IPS-18a (cell line): ENCODE measurements at regions not wholly inside any gene's neighbourhood (a gene's known extent, or its start where the extent isn't known, plus 50 kb on each side); places are given as distances from the start of the nearest gene placed in this dataset.

Experiments used
- H3K27ac ChIP-seq: one replicate; pipeline ENCODE4 v1.5.1; 2013; ENCODE audit warnings: low read length
- H3K27me3 ChIP-seq: one replicate; pipeline ENCODE4 v1.6.1; 2013; ENCODE audit warnings: mild to moderate bottlenecking, low read length; ENCODE audit not compliant: control insufficient read depth, insufficient read depth
- H3K36me3 ChIP-seq: one replicate; pipeline ENCODE4 v1.6.1; 2013; ENCODE audit warnings: low read depth, low read length; ENCODE audit not compliant: control insufficient read depth
- H3K4me1 ChIP-seq: one replicate; pipeline ENCODE4 v1.6.1; 2013; ENCODE audit warnings: low read depth, low read length; ENCODE audit not compliant: control insufficient read depth
- H3K4me3 ChIP-seq: one replicate; pipeline ENCODE4 v1.5.1; 2013; ENCODE audit warnings: low read length
- H3K9ac ChIP-seq: one replicate; pipeline ENCODE4 v1.6.1; 2013; ENCODE audit warnings: mild to moderate bottlenecking, low read length, moderate library complexity
- H3K9me3 ChIP-seq: one replicate; pipeline ENCODE4 v1.6.1; 2013; ENCODE audit warnings: low read depth, low read length; ENCODE audit not compliant: control insufficient read depth

DNA sequence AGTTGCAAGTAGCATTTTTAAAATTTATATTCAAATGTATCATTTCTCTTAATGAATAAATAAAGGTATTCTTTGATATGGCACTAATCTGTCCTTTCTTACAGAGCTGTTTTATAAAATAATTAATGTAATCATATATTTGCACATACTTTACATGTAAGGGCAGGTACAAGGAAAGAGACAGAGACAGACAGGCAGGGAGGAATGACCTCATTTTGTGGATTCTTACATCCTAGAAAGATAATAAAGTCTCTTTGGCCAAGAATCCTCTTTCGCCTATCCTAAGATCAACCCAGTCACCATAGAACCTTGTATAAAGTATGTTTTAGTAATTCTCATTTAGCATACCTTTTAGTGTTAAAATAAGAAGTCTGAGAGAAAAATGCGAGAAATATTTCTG is 98.5 kb upstream of the CTSO start:
- Histone ChIP-seq H3K27ac (no peak overlapping the region), H3K4me3 (no peak overlapping the region), H3K36me3 (no peaks in the 10 kb centered on the region), H3K4me1 (no peaks in the 10 kb centered on the region), H3K27me3 (no peaks in the 10 kb centered on the region), H3K9ac (no peak overlapping the region), H3K9me3 (no peaks in the 10 kb centered on the region)

DNA sequence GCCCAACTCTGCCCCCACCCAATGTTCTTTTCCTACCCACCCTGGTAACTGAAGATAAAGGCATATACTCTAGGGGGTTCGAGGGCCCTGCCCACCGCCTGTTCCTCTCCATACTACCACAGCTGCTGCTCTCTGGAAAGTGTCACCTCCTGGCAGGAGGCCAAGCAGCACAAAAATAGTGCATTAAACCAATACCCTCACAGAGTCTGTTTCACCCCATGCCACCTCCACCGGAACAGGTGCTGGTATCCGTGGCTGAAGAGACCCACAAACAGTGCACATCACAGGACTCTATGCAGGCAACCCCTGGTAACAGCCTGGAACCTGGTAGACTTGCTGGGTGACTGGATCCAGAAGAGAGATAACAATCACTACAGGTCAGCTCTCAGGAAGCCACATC is 85.1 kb upstream of the CTSO start:
- Histone ChIP-seq H3K4me1 (no peaks in the 10 kb centered on the region), H3K4me3 (no peak overlapping the region), H3K27me3 (no peaks in the 10 kb centered on the region), H3K27ac (no peak overlapping the region), H3K9ac (no peak overlapping the region), H3K9me3 (no peaks in the 10 kb centered on the region), H3K36me3 (no peaks in the 10 kb centered on the region)

DNA sequence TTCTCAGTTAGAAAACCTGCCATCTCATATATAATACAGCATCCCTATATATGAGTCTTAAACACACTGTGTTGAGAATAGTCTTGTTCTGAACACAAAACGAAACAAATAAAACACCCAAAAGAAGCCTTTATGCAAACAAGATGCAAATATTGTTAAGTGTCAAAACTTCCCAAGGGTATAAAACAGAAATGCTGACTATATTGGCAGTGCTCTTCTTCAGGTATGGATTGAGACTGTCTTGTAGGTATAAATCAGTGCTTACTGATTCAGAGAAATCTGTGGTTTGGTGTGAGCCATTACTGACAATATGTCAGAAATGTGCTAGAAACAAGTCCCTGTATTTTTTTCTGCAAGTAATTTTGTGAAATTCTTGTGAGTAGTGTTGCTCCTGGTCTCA is 82.8 kb upstream of the CTSO start:
- no peaks in the 10 kb centered on the region for H3K9me3 ChIP-seq
- H3K27me3 ChIP-seq = no peaks in the 10 kb centered on the region
- H3K36me3 ChIP-seq = no peaks in the 10 kb centered on the region
- no peak overlapping the region for H3K9ac ChIP-seq
- H3K27ac ChIP-seq = no peak overlapping the region
- no peak overlapping the region for H3K4me3 ChIP-seq
- H3K4me1 ChIP-seq = no peaks in the 10 kb centered on the region

DNA sequence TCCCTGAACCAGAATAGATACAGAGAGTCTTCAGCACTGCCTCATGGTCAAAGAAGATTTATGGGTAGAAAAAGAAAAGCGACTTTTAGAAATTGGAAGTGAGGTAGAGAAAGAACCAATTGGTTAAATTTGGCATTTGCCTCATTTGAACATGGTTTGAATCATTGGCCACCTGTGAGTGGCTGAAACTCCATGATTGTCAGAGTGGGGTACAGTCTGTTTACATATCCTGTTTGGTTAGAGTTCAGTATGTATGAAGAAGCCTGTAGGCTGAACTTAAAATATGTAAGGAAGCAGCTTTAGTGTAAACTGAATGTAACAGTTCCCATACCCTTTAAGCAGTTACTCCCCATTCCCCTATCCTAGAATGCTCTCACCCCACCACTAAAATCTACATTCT is 76.0 kb upstream of the CTSO start:
- H3K4me3 ChIP-seq = no peak overlapping the region
- no peaks in the 10 kb centered on the region for H3K27me3 ChIP-seq
- H3K4me1 ChIP-seq = no peaks in the 10 kb centered on the region
- H3K9ac ChIP-seq = no peak overlapping the region
- no peaks in the 10 kb centered on the region for H3K9me3 ChIP-seq
- H3K36me3 ChIP-seq = no peaks in the 10 kb centered on the region
- no peak overlapping the region for H3K27ac ChIP-seq

DNA sequence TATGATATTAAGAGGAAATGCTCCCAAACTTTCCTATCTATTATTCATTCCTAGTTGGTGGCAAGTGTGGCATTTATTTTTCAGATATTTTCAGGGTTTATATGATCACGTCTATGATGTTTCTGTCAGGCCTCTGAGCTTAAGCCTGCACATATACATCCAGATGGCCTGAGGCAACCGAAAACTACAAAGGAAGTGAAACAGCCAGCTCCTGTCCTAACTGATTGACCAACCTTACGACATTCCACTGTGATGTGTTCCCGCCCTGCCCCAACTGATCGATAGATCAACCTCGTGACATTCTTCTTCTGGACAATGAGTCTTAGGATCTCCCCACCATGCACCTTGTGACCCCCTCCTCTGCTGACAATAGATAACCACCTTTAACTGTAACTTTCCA is 67.6 kb upstream of the CTSO start:
- no peak overlapping the region for H3K9ac ChIP-seq
- H3K27ac ChIP-seq = no peak overlapping the region
- H3K9me3 ChIP-seq = no peaks in the 10 kb centered on the region
- peaks cover 33% of the 10 kb centered on the region for H3K4me1 ChIP-seq
- no peak overlapping the region for H3K4me3 ChIP-seq
- H3K36me3 ChIP-seq = no peaks in the 10 kb centered on the region
- no peaks in the 10 kb centered on the region for H3K27me3 ChIP-seq

DNA sequence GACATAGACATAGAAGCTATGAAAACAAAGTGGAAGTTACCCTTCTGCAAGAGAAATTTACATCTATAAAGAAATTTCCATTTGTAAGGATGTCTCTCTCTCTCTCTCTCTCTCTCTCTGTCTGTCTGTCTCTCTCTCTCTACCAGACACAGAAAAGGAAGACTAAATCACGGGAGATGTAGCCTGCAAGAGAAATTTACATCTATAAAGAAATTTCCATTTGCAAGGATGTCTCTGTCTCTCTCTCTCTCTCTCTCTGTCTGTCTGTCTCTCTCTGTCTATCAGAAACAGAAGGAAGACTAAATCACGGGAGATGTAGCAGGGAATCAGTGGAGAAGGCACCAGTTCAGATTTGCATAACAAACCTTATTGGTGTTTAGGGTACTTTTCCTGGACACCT is 65.6 kb upstream of the CTSO start:
- Histone ChIP-seq H3K36me3 (no peaks in the 10 kb centered on the region), H3K27ac (no peak overlapping the region), H3K9ac (no peak overlapping the region), H3K27me3 (no peaks in the 10 kb centered on the region), H3K4me3 (peak overlapping the region; percentile 6), H3K4me1 (peaks cover 33% of the 10 kb centered on the region), H3K9me3 (no peaks in the 10 kb centered on the region)

DNA sequence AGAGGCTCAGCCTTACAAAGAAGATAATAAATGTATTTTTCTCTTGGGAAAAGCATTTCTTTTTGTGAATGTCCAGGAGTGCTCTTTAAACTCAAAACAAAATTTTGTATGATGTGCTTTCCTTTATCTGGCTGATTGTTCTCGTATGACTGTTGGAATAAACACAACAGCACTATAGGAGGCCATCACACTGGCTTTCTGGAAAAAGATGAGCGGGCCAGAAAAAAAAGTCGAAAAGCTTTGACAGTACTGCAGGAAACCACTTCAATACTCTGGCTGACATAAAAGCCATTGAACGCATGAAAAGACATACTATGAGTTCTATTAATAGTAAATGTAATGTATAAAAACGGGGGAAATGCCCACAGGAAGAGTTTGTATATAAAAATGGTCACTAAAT is 64.7 kb upstream of the CTSO start:
- Histone ChIP-seq H3K4me3 (no peak overlapping the region), H3K9ac (no peak overlapping the region), H3K27ac (no peak overlapping the region), H3K36me3 (no peaks in the 10 kb centered on the region), H3K27me3 (no peaks in the 10 kb centered on the region), H3K4me1 (peaks cover 33% of the 10 kb centered on the region), H3K9me3 (no peaks in the 10 kb centered on the region)

DNA sequence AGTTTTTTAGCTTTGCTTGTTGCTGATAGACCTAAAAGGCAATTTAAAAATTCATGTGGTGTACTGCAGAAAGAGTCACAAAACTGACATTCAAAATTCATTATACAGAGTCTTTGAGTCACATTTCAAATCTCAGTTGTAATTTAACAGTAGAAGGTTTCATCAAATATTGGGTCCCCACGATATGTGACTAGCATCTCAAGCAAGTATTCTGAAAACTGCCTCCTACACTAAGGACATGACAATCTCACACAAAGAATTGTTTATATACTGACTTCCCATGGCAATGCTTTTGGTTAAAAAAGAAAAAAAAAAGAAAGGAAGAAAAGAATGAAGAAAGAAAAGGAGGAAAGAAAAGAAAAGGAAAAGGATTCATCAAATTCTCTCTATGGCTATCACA is 62.1 kb upstream of the CTSO start:
- Histone ChIP-seq H3K27me3 (no peaks in the 10 kb centered on the region), H3K27ac (no peak overlapping the region), H3K36me3 (no peaks in the 10 kb centered on the region), H3K4me1 (peaks cover 25% of the 10 kb centered on the region), H3K9me3 (no peaks in the 10 kb centered on the region), H3K9ac (no peak overlapping the region), H3K4me3 (no peak overlapping the region)

DNA sequence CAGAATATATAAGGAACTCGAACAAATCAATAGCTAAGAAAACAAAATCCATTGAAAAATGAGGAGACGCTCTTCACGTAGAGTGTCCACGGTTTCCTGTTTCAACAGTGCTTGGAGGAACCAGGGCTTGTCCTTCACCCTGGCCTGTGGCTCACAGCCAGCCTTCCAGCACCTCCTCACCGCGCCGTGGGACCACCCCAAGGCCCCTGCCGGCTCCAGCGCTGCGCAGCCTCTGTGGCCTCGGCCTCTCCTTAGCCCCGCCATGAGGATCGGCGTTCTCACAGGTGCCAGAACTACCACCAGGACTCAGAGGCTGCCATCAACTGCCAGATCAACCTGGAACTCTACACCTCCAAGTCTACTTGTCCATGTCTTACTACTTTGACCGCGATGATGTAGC is 52.5 kb upstream of the CTSO start:
- H3K27me3 ChIP-seq = peaks cover 23% of the 10 kb centered on the region
- H3K27ac ChIP-seq = no peak overlapping the region
- H3K9me3 ChIP-seq = no peaks in the 10 kb centered on the region
- H3K4me1 ChIP-seq = no peaks in the 10 kb centered on the region
- H3K9ac ChIP-seq = no peak overlapping the region
- H3K4me3 ChIP-seq = no peak overlapping the region
- no peaks in the 10 kb centered on the region for H3K36me3 ChIP-seq
